B cell (primary cell): ENCODE measurements at regions not wholly inside any gene's neighbourhood (a gene's known extent, or its start where the extent isn't known, plus 50 kb on each side); places are given as distances from the start of the nearest gene placed in this dataset.

Experiments
- ATAC-seq: fragments of 200-7000 bp; cut with Tn5 transposase; one replicate; pipeline ENCODE4 v1.10.0; 2021; ENCODE audit warnings: low read depth, mild to moderate bottlenecking, moderate number of reproducible peaks, moderate library complexity
- CTCF ChIA-PET: fragments of 350-600 bp; sonication (Branson Sonifier 250); formaldehyde crosslinking; loops from one replicate; lab custom pipeline; 2021; ENCODE audit warnings: antibody characterized with exemption, inconsistent platforms; lab: Charles Lee
- POLR2A ChIA-PET: fragments of 350-600 bp; sonication (Branson Sonifier 250); formaldehyde crosslinking; loops from one replicate; lab custom pipeline; 2021; ENCODE audit warnings: antibody characterized with exemption; lab: Charles Lee
- DNase-seq: peaks from one replicate; pipeline ENCODE4 v3.0.0; 2013
- H2AFZ ChIP-seq: 2 replicates; pipeline ENCODE4 v1.6.1; 2012; ENCODE audit warnings: mild to moderate bottlenecking, low read depth, low read length; ENCODE audit not compliant: insufficient read depth, poor library complexity, severe bottlenecking
- H3K27ac ChIP-seq, 2 donors: 1 replicate in 1 of 2; 2 replicates in 1 of 2; pipeline ENCODE4 v1.5.1; 2012 to 2013; ENCODE audit warnings: low read length in 2 of 2, mild to moderate bottlenecking in 2 of 2, moderate library complexity in 1 of 2
- H3K27me3 ChIP-seq, 4 experiments: fragments of 200-600 bp in 1 of 4; sonication (generic) in 1 of 4; replicated peaks in 1 of 4; 1 replicate in 2 of 4; 2 replicates in 2 of 4; pipeline versions ENCODE4 v1.6.1 to v1.7.0; 2013 to 2016; ENCODE audit warnings: low read length in 3 of 4, mild to moderate bottlenecking in 2 of 4, mixed read lengths in 1 of 4, moderate library complexity in 1 of 4; ENCODE audit not compliant: insufficient read depth in 4 of 4, control insufficient read depth in 3 of 4; ENCODE audit errors: control extremely low read depth in 1 of 4
- H3K36me3 ChIP-seq, 2 experiments: replicated peaks in 1 of 2; 1 replicate in 1 of 2; 2 replicates in 1 of 2; pipeline versions ENCODE4 v1.6.1 to v1.7.1; 2013; ENCODE audit warnings: low read length in 1 of 2; ENCODE audit not compliant: insufficient read depth in 2 of 2, control insufficient read depth in 1 of 2; ENCODE audit errors: control extremely low read depth in 1 of 2, extremely low read depth in 1 of 2
- H3K4me1 ChIP-seq, 2 donors: fragments of 200-600 bp in 1 of 2; sonication (generic) in 1 of 2; 1 replicate in 1 of 2; 2 replicates in 1 of 2; pipeline versions ENCODE4 v1.5.1 to v1.6.1; 2013 to 2017; ENCODE audit warnings: low read length in 2 of 2; ENCODE audit not compliant: control insufficient read depth in 2 of 2, insufficient read depth in 2 of 2
- H3K4me2 ChIP-seq: replicated peaks from 2 replicates; pipeline ENCODE3; 2012; ENCODE audit warnings: mild to moderate bottlenecking, low read depth, low read length; ENCODE audit not compliant: poor library complexity, severe bottlenecking
- H3K4me3 ChIP-seq, 5 experiments: fragments of 200-600 bp in 1 of 5; sonication (generic) in 1 of 5; 1 replicate in 3 of 5; 2 replicates in 2 of 5; pipeline versions ENCODE4 v1.5.1 to v1.7.0; 2011 to 2016; ENCODE audit warnings: low read length in 4 of 5, mild to moderate bottlenecking in 4 of 5, low read depth in 2 of 5, control low read depth in 1 of 5, moderate library complexity in 1 of 5; ENCODE audit not compliant: insufficient read depth in 1 of 5; ENCODE audit errors: control extremely low read depth in 1 of 5, extremely low read depth in 1 of 5
- H3K79me2 ChIP-seq: fragments of 200-600 bp; sonication (generic); one replicate; pipeline ENCODE4 v1.6.0; 2016; ENCODE audit warnings: low read length; ENCODE audit not compliant: control insufficient read depth, insufficient read depth
- H3K9ac ChIP-seq: fragments of 200-600 bp; sonication (generic); 2 replicates; pipeline ENCODE4 v1.6.1; 2017; ENCODE audit warnings: mild to moderate bottlenecking, low read length, moderate library complexity
- H3K9me3 ChIP-seq, 3 donors: one replicate each; pipeline versions ENCODE4 v1.6.1 to v1.7.1; 2013; ENCODE audit warnings: low read length in 2 of 3; ENCODE audit not compliant: control insufficient read depth in 2 of 3, insufficient read depth in 1 of 3; ENCODE audit errors: control extremely low read depth in 1 of 3
- H4K20me1 ChIP-seq: 2 replicates; pipeline ENCODE4 v1.6.0; 2012; ENCODE audit warnings: mild to moderate bottlenecking, low read length; ENCODE audit not compliant: insufficient read depth, control insufficient read depth, poor library complexity, severe bottlenecking
- H3K27ac Mint-ChIP-seq: one replicate; pipeline ENCODE4 v1.8.0; 2021; ENCODE audit warnings: mixed read lengths
- H3K27me3 Mint-ChIP-seq: one replicate; pipeline ENCODE4 v1.8.0; 2021; ENCODE audit warnings: mixed read lengths
- H3K4me1 Mint-ChIP-seq: one replicate; pipeline ENCODE4 v1.8.0; 2021; ENCODE audit warnings: mixed read lengths
- H3K4me3 Mint-ChIP-seq: one replicate; pipeline ENCODE4 v1.8.0; 2021; ENCODE audit warnings: mixed read lengths
- H3K9me3 Mint-ChIP-seq: one replicate; pipeline ENCODE4 v1.8.0; 2022; ENCODE audit warnings: mixed read lengths; ENCODE audit not compliant: insufficient read depth
- CTCF ChIP-seq: fragments of 200-600 bp; IDR thresholded peaks from one replicate; pipeline ENCODE4 v1.8.0; 2022; ENCODE audit warnings: antibody characterized with exemption, mild to moderate bottlenecking
- EZH2 ChIP-seq: IDR thresholded peaks from 2 replicates; pipeline ENCODE4 v1.6.1; 2012; ENCODE audit warnings: borderline replicate concordance, low read depth, mild to moderate bottlenecking, moderate library complexity, low read length; ENCODE audit not compliant: insufficient read depth, poor library complexity, severe bottlenecking
- WGBS: methylation state at CpG from one replicate; pipeline ENCODE4 v1.1.5; 2013; ENCODE audit warnings: missing lambda C conversion rate; ENCODE audit not compliant: insufficient coverage; 5-methylcytosine and 5-hydroxymethylcytosine counted together
- intact Hi-C: fragments of 100-400 bp; cut with micrococcal nuclease; formaldehyde crosslinking; loops from one replicate; pipeline ENCODE4 v1.10.0; 2022

- Mint-ChIP-seq H3K27me3 (no peaks in the 10 kb centered on the region), H3K27ac (no peak overlapping the region), H3K4me3 (no peak overlapping the region), H3K4me1 (no peaks in the 10 kb centered on the region), H3K9me3 (no peaks in the 10 kb centered on the region)
- no peak overlapping the region for H3K9ac ChIP-seq
- no peaks in the 10 kb centered on the region for H4K20me1 ChIP-seq
- no peak overlapping the region for H3K4me2 ChIP-seq
- H3K4me3 ChIP-seq, result no peak overlapping the region
- H3K79me2 ChIP-seq, result no peaks in the 10 kb centered on the region
- DNase-seq (no peak), ATAC-seq (no peak)
- no peak overlapping the region for H2AFZ ChIP-seq
- no peaks in the 10 kb centered on the region for H3K4me1 ChIP-seq
- no peak overlapping the region for H3K27ac ChIP-seq
- no peak for TF ChIP-seq EZH2
- no peak for TF ChIP-seq CTCF
- ChIA-PET CTCF (no interaction called here), POLR2A (no interaction called here)
- intact Hi-C loops, result no loop called here
- H3K36me3 ChIP-seq, result no peaks in the 10 kb centered on the region
- peaks cover 0 to 3% (median 0%) of the 10 kb centered on the region in 3 donors for H3K9me3 ChIP-seq
- H3K27me3 ChIP-seq, result no peaks in the 10 kb centered on the region
Measured at GRCh38 chr1:188660572-188660971, 1817.1 kb downstream of the BRINP3 start.

GRCh38 chr1:188665477-188665876 is 1812.2 kb downstream of the BRINP3 start:
- DNase-seq (no peak), ATAC-seq (no peak)
- no peaks in the 10 kb centered on the region for H3K4me1 ChIP-seq
- no peak overlapping the region for H3K4me2 ChIP-seq
- no peaks in the 10 kb centered on the region for H3K4me1 Mint-ChIP-seq
- H3K79me2 ChIP-seq, result no peaks in the 10 kb centered on the region
- no peak overlapping the region for H3K27ac Mint-ChIP-seq
- peaks cover 0 to 3% (median 0%) of the 10 kb centered on the region in 3 donors for H3K9me3 ChIP-seq
- ChIA-PET CTCF (no interaction called here), POLR2A (no interaction called here)
- H3K27me3 Mint-ChIP-seq, result no peaks in the 10 kb centered on the region
- H3K9me3 Mint-ChIP-seq, result peaks cover 2% of the 10 kb centered on the region
- no peak overlapping the region for H3K27ac ChIP-seq
- no peaks in the 10 kb centered on the region for H3K36me3 ChIP-seq
- H3K4me3 ChIP-seq, result no peak overlapping the region
- no peak overlapping the region for H3K9ac ChIP-seq
- no peak for TF ChIP-seq EZH2
- no peak for TF ChIP-seq CTCF
- no peaks in the 10 kb centered on the region for H4K20me1 ChIP-seq
- 50% methylated on average over 1 of the region's 4 CpGs for WGBS
- H2AFZ ChIP-seq, result no peak overlapping the region
- no peak overlapping the region for H3K4me3 Mint-ChIP-seq
- intact Hi-C loops, result no loop called here
- H3K27me3 ChIP-seq, result no peaks in the 10 kb centered on the region
